GM10248 (cell line): ENCODE measurements at regions not wholly inside any gene's neighbourhood (a gene's known extent, or its start where the extent isn't known, plus 50 kb on each side); places are given as distances from the start of the nearest gene placed in this dataset.

ENCODE experiments used
- CTCF ChIA-PET: fragments of 300-600 bp; sonication (Branson Sonifier 250); formaldehyde crosslinking; extraction: SDS; loops from one replicate; lab custom pipeline; 2021; ENCODE audit warnings: antibody characterized with exemption; lab: Yijun Ruan, JAX
- POLR2A ChIA-PET: fragments of 350-650 bp; sonication (Branson Sonifier 250); formaldehyde crosslinking; extraction: SDS; loops from one replicate; lab custom pipeline; 2020; ENCODE audit warnings: antibody characterized with exemption; lab: Yijun Ruan, JAX
- DNase-seq: peaks from one replicate; pipeline ENCODE4 v3.0.0; 2012; ENCODE audit errors: extremely low spot score
- CTCF ChIP-seq: IDR thresholded peaks from 2 replicates; pipeline ENCODE4 v1.5.1; 2012; ENCODE audit warnings: mild to moderate bottlenecking, low read depth; ENCODE audit errors: extremely low read depth, missing control alignments, control extremely low read depth

- TF ChIP-seq CTCF, result no peak
- DNase-seq, result no peak
- POLR2A ChIA-PET, result interaction anchor here (0.6 kb wide), 1 partner anchor 1705 kb away, joined by 4 read pairs; no protein-coding TSS in a partner anchor
- CTCF ChIA-PET, result interaction anchor here (2.0 kb wide), 1 partner anchor 15 kb away, joined by 7 read pairs; no protein-coding TSS in a partner anchor
Observed at GRCh38 chr10:30256084-30256483, 93.0 kb downstream of the MTPAP start.

- no peak for TF ChIP-seq CTCF
- DNase-seq, result no peak
- ChIA-PET POLR2A (no interaction called here), CTCF (interaction anchor here (1.1 to 2.0 kb wide), 4 partner anchors 14 to 91 kb away, joined by 3 to 7 read pairs (median 4); no protein-coding TSS in a partner anchor)
Observed at GRCh38 chr10:30254926-30255325, 94.2 kb downstream of the MTPAP start.

- no peak for TF ChIP-seq CTCF
- CTCF ChIA-PET, result no interaction called here
- POLR2A ChIA-PET, result no interaction called here
- DNase-seq, result no peak
Observed at GRCh38 chr10:30248728-30249127, 100.3 kb downstream of the MTPAP start.

- CTCF ChIA-PET, result interaction anchor here (0.9 to 1.7 kb wide), 2 partner anchors 14 to 26 kb away, joined by 3 to 5 read pairs; no protein-coding TSS in a partner anchor
- no peak for TF ChIP-seq CTCF
- POLR2A ChIA-PET, result no interaction called here
- no peak for DNase-seq
Observed at GRCh38 chr10:30247704-30248103, 101.4 kb downstream of the MTPAP start.

GRCh38 chr10:30241422-30242110 is 107.5 kb downstream of the MTPAP start:
- DNase-seq, result no peak
- ChIA-PET CTCF (interaction anchor here (0.7 to 2.6 kb wide), 12 partner anchors 9 to 242 kb away, joined by 3 to 17 read pairs (median 4); no protein-coding TSS in a partner anchor), POLR2A (no interaction called here)
- TF ChIP-seq CTCF, result no peak

GRCh38 chr10:30238836-30239235 is 110.2 kb downstream of the MTPAP start:
- ChIA-PET CTCF (interaction anchor here (1.2 kb wide), 1 partner anchor 240 kb away, joined by 4 read pairs; no protein-coding TSS in a partner anchor), POLR2A (no interaction called here)
- DNase-seq, result no peak
- TF ChIP-seq CTCF, result no peak
